H1 (cell line): ENCODE measurements at regions not wholly inside any gene's neighbourhood (a gene's known extent, or its start where the extent isn't known, plus 50 kb on each side); places are given as distances from the start of the nearest gene placed in this dataset.
A peak's percentile ranks its signal among the peaks of the same experiment; 100 is the strongest.

Source experiments
- CTCF ChIA-PET: fragments of 300-600 bp; sonication (Branson Sonifier 250); formaldehyde crosslinking; loops from one replicate; lab custom pipeline; 2021; ENCODE audit not compliant: partially characterized antibody; lab: Charles Lee
- POLR2A ChIA-PET: fragments of 300-600 bp; sonication (Branson Sonifier 250); formaldehyde crosslinking; loops from one replicate; lab custom pipeline; 2021; ENCODE audit warnings: inconsistent platforms; ENCODE audit not compliant: partially characterized antibody; lab: Charles Lee
- DNase-seq, 2 experiments: peaks; one replicate each; pipeline versions ENCODE4 v3.0.0 to v3.0.0-alpha.2; 2010 to 2022; ENCODE audit warnings: low spot score in 2 of 2, low read depth in 1 of 2, mixed read lengths in 1 of 2
- FAIRE-seq: peaks from 2 replicates; lab custom pipeline; 2011; peaks lifted over from hg19 to GRCh38; lab: Jason Lieb, UNC
- H2AFZ ChIP-seq: 2 replicates; pipeline ENCODE4 v1.8.1; 2012; ENCODE audit warnings: low read length, inconsistent platforms
- H2AK5ac ChIP-seq: 2 replicates; pipeline ENCODE4 v1.6.1; 2013; ENCODE audit warnings: low read depth, low read length
- H2BK120ac ChIP-seq: replicated peaks from 2 replicates; pipeline ENCODE3; 2013; ENCODE audit warnings: low read depth, low read length, inconsistent platforms
- H2BK12ac ChIP-seq: 2 replicates; pipeline ENCODE4 v1.6.1; 2013; ENCODE audit warnings: low read depth, low read length
- H2BK15ac ChIP-seq: 2 replicates; pipeline ENCODE4 v1.6.1; 2013; ENCODE audit warnings: low read length
- H2BK20ac ChIP-seq: 2 replicates; pipeline ENCODE4 v1.6.1; 2013; ENCODE audit warnings: low read length
- H2BK5ac ChIP-seq: 2 replicates; pipeline ENCODE4 v1.6.1; 2013; ENCODE audit warnings: low read depth, low read length
- H3K14ac ChIP-seq: 2 replicates; pipeline ENCODE4 v1.6.1; 2013; ENCODE audit warnings: inconsistent platforms; ENCODE audit not compliant: insufficient read length
- H3K18ac ChIP-seq: 2 replicates; pipeline ENCODE4 v1.6.1; 2013; ENCODE audit warnings: low read length; ENCODE audit errors: extremely low read depth
- H3K23ac ChIP-seq: 2 replicates; pipeline ENCODE4 v1.6.1; 2013; ENCODE audit warnings: inconsistent platforms; ENCODE audit not compliant: insufficient read length
- H3K23me2 ChIP-seq: 2 replicates; pipeline ENCODE4 v1.6.1; 2013; ENCODE audit warnings: low read depth, low read length
- H3K27ac ChIP-seq: 2 replicates; pipeline ENCODE4 v1.6.1; 2011; ENCODE audit warnings: low read depth, low read length, inconsistent platforms
- H3K27me3 ChIP-seq, 4 experiments: replicated peaks in 1 of 4; 1 replicate in 1 of 4; 2 replicates in 3 of 4; pipeline versions ENCODE4 v1.6.1 to v1.8.1; 2011 to 2013; ENCODE audit warnings: low read length in 3 of 4, mild to moderate bottlenecking in 3 of 4, inconsistent platforms in 2 of 4, mixed read lengths in 2 of 4, moderate library complexity in 1 of 4; ENCODE audit not compliant: control insufficient read depth in 3 of 4, insufficient read depth in 3 of 4; ENCODE audit errors: extremely low read depth in 1 of 4
- H3K36me3 ChIP-seq, 4 experiments: 2 replicates each; pipeline versions ENCODE4 v1.6.1 to v1.8.1; 2011 to 2013; ENCODE audit warnings: mild to moderate bottlenecking in 4 of 4, low read length in 3 of 4, moderate library complexity in 2 of 4, control low read depth in 1 of 4, inconsistent platforms in 1 of 4; ENCODE audit not compliant: insufficient read depth in 4 of 4, control insufficient read depth in 2 of 4
- H3K4ac ChIP-seq: replicated peaks from 2 replicates; pipeline ENCODE3; 2013; ENCODE audit warnings: low read length, low read depth, mixed read lengths, inconsistent platforms; ENCODE audit not compliant: insufficient read length
- H3K4me1 ChIP-seq, 4 experiments: replicated peaks in 1 of 4; 1 replicate in 1 of 4; 2 replicates in 3 of 4; pipeline versions ENCODE4 v1.6.1 to v1.8.1; 2011 to 2013; ENCODE audit warnings: low read length in 3 of 4, inconsistent platforms in 2 of 4, mixed read lengths in 1 of 4; ENCODE audit not compliant: insufficient read depth in 4 of 4, control insufficient read depth in 3 of 4
- H3K4me2 ChIP-seq, 2 experiments: 2 replicates each; pipeline versions ENCODE4 v1.6.1 to v1.8.1; 2011 to 2013; ENCODE audit warnings: low read depth in 2 of 2, low read length in 2 of 2, control low read depth in 1 of 2, inconsistent platforms in 1 of 2, mild to moderate bottlenecking in 1 of 2; ENCODE audit not compliant: insufficient read depth in 1 of 2
- H3K4me3 ChIP-seq, 4 experiments: fragments of 200-600, 300-600 bp in 1 of 4; sonication (generic), shearing (Covaris generic), sonication (Bioruptor Twin) in 1 of 4; 2 replicates each; pipeline versions ENCODE4 v1.5.1 to v1.8.1; 2011 to 2016; ENCODE audit warnings: low read length in 4 of 4, low read depth in 3 of 4, control low read depth in 2 of 4, inconsistent platforms in 2 of 4, mild to moderate bottlenecking in 2 of 4, mixed read lengths in 1 of 4, moderate library complexity in 1 of 4; ENCODE audit not compliant: insufficient read depth in 2 of 4; ENCODE audit errors: extremely low read depth in 1 of 4
- H3K56ac ChIP-seq: replicated peaks from 2 replicates; pipeline ENCODE3; 2013; ENCODE audit warnings: low read depth, mild to moderate bottlenecking, mixed read lengths, low read length, inconsistent platforms; ENCODE audit not compliant: insufficient read length
- H3K79me1 ChIP-seq: 2 replicates; pipeline ENCODE4 v1.6.1; 2013; ENCODE audit warnings: low read depth, low read length, control low read depth
- H3K79me2 ChIP-seq, 2 experiments: 2 replicates each; pipeline versions ENCODE4 v1.6.1 to v1.8.1; 2012 to 2013; ENCODE audit warnings: low read length in 2 of 2, mild to moderate bottlenecking in 2 of 2, inconsistent platforms in 1 of 2; ENCODE audit not compliant: insufficient read depth in 2 of 2, control insufficient read depth in 1 of 2
- H3K9ac ChIP-seq, 4 experiments: replicated peaks in 1 of 4; 1 replicate in 1 of 4; 2 replicates in 3 of 4; pipeline versions ENCODE4 v1.6.1 to v1.8.1; 2011 to 2013; ENCODE audit warnings: low read depth in 3 of 4, low read length in 3 of 4, control low read depth in 2 of 4, mild to moderate bottlenecking in 2 of 4, moderate library complexity in 2 of 4, inconsistent platforms in 1 of 4; ENCODE audit errors: extremely low read depth in 1 of 4
- H3K9me3 ChIP-seq, 2 experiments: 2 replicates each; pipeline versions ENCODE4 v1.6.1 to v1.8.1; 2012 to 2013; ENCODE audit warnings: mild to moderate bottlenecking in 2 of 2, moderate library complexity in 2 of 2, control low read depth in 1 of 2, inconsistent platforms in 1 of 2, low read depth in 1 of 2, low read length in 1 of 2, mixed read lengths in 1 of 2; ENCODE audit not compliant: insufficient read depth in 2 of 2
- H4K20me1 ChIP-seq, 2 experiments: replicated peaks in 1 of 2; 2 replicates each; pipeline versions ENCODE3 to v1.8.1; 2011 to 2013; ENCODE audit warnings: inconsistent platforms in 2 of 2, low read length in 2 of 2, mild to moderate bottlenecking in 1 of 2; ENCODE audit not compliant: insufficient read depth in 2 of 2, control insufficient read depth in 1 of 2
- H4K5ac ChIP-seq: 2 replicates; pipeline ENCODE4 v1.6.1; 2013; ENCODE audit warnings: low read length, low read depth, mixed read lengths, inconsistent platforms; ENCODE audit not compliant: insufficient read length
- H4K8ac ChIP-seq: 2 replicates; pipeline ENCODE4 v1.8.0; 2013; ENCODE audit warnings: mild to moderate bottlenecking, moderate library complexity, low read length, inconsistent platforms; ENCODE audit not compliant: insufficient read depth; ENCODE audit errors: extremely low read depth
- H4K91ac ChIP-seq: replicated peaks from 2 replicates; pipeline ENCODE3; 2013; ENCODE audit warnings: low read length, mixed read lengths, inconsistent platforms; ENCODE audit not compliant: insufficient read length
- CREB1 ChIP-seq: IDR thresholded peaks from 2 replicates; pipeline ENCODE4 v1.6.1; 2012; ENCODE audit warnings: inconsistent platforms
- MAX ChIP-seq: IDR thresholded peaks from 2 replicates; pipeline ENCODE4 v1.6.1; 2012; ENCODE audit warnings: inconsistent platforms
- NANOG ChIP-seq: IDR thresholded peaks from 2 replicates; pipeline ENCODE4 v1.6.1; 2011; ENCODE audit warnings: low read length, low read depth, mild to moderate bottlenecking, inconsistent platforms; ENCODE audit not compliant: insufficient read depth, poor library complexity, severe bottlenecking
- TEAD4 ChIP-seq: IDR thresholded peaks from 2 replicates; pipeline ENCODE4 v1.6.1; 2012; ENCODE audit warnings: low read depth, low read length, inconsistent platforms, mixed read lengths

- peaks cover 0 to 13% (median 5%) of the 10 kb centered on the region in 4 experiments; a peak in 4 of 8 replicates for H3K36me3 ChIP-seq
- H3K18ac ChIP-seq, result no peak overlapping the region
- no peak overlapping the region for H3K56ac ChIP-seq
- no peaks in the 10 kb centered on the region for H3K27me3 ChIP-seq
- no peak overlapping the region for H4K8ac ChIP-seq
- no peak overlapping the region for H3K23ac ChIP-seq
- peaks cover 0 to 6% (median 2%) of the 10 kb centered on the region in 4 experiments; a peak in 4 of 7 replicates for H3K4me1 ChIP-seq
- H3K23me2 ChIP-seq, result no peaks in the 10 kb centered on the region
- H3K9me3 ChIP-seq, result peaks cover 25 to 27% of the 10 kb centered on the region in 2 experiments
- FAIRE-seq (no peak), DNase-seq (no peak)
- CTCF ChIA-PET, result no interaction called here
- H2BK15ac ChIP-seq, result no peak overlapping the region
- no peak overlapping the region for H3K4me2 ChIP-seq
- H3K4ac ChIP-seq, result no peak overlapping the region
- no peak overlapping the region for H4K91ac ChIP-seq
- no peak overlapping the region for H3K27ac ChIP-seq
- no peaks in the 10 kb centered on the region for H3K79me1 ChIP-seq
- no peak overlapping the region for H2BK120ac ChIP-seq
- no peak overlapping the region for H3K14ac ChIP-seq
- H2BK12ac ChIP-seq, result 0 out of 2 replicates have a peak overlapping the region, but pooled peaks have one; percentile 65
- H2AK5ac ChIP-seq, result no peak overlapping the region
- POLR2A ChIA-PET, result no interaction called here
- H4K5ac ChIP-seq, result no peak overlapping the region
- no peaks in the 10 kb centered on the region for H4K20me1 ChIP-seq
- no peak overlapping the region for H2AFZ ChIP-seq
- no peaks in the 10 kb centered on the region for H3K79me2 ChIP-seq
- H2BK5ac ChIP-seq, result no peak overlapping the region
- H2BK20ac ChIP-seq, result 0 out of 2 replicates have a peak overlapping the region, but pooled peaks have one; percentile 32
- no peak overlapping the region for H3K4me3 ChIP-seq
- no peak overlapping the region for H3K9ac ChIP-seq
- TF ChIP-seq NANOG, result no peak
- no peak for TF ChIP-seq CREB1
- no peak for TF ChIP-seq TEAD4
- TF ChIP-seq MAX, result no peak
Measured at GRCh38 chr6:140434761-140435160, 1060.3 kb upstream of the CITED2 start.
